Colon (tissue), 2 donors: ENCODE measurements at regions not wholly inside any gene's neighbourhood (a gene's known extent, or its start where the extent isn't known, plus 50 kb on each side); places are given as distances from the start of the nearest gene placed in this dataset.
"Not testable (repeated sequence)": the region's sequence is repeated elsewhere in the genome, so short reads cannot be mapped to it uniquely, and the experiment has no call there.

Experiments used
- FAIRE-seq: peaks from 2 replicates; lab custom pipeline; 2012; peaks lifted over from hg19 to GRCh38; lab: Jason Lieb, UNC
- donor health status: control.
- donor health status: control.

DNA sequence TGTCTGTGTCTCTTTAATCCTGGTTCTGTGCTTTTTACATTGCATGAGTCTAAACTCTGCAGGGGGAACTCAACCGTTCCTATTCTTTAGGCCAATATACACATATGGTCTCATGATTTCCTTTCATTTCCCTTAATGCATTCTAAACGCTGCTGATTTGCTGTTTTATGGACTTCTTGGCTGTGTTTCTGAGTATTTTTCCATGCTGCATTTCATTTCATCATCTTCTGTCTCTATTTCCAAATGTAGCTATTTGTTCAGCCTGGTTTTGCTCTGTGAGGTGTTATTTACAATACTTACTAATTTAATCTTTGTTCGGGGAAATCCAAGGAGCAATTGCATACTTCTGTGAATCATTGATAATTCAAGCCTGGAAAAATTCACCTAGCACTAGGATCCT is 897.2 kb downstream of the TSN start:
- FAIRE-seq = no peak

DNA sequence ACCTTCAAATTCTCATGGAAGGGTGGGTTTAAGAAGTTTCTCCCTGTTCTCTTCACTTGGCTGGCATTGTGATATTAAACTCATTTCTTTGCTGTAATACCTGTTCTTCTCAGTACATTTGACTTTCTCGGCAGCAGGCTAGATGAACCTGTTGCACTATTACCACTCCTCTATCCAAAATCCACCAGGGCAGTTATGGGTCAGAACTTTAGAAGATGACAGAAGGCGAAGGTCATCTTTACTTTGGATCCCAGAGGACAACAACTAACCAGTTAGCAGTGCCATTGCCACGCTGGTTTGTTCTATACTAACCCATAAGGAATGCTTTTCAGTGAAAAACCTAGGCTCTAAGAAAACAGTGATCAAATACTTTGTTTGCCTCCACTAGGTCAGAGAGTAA is 901.0 kb downstream of the TSN start:
- FAIRE-seq = no peak

GRCh38 chr2:122660786-122661634 is 905.6 kb downstream of the TSN start:
- no peak for FAIRE-seq

DNA sequence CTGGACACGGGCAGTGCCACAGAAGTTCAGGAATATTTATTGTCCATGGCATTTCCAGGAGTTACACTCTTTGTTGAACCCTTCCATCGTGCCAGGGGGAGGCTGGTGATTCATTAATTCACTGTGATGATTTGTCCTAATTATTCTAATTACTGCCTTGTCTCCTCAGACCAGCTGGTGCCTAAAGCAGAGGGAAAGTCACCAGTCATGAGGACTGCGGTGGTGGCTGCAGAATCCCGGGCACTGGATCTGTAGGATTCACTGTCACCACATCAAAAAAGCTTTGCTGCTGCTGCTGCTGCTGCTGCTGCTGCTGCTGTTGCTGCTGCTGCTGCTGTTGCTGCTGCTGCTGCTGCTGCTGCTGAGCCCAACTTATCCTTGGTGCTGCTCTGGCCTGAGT is 908.2 kb downstream of the TSN start:
- FAIRE-seq = no peak

- no peak for FAIRE-seq
Measured at GRCh38 chr2:122669627-122670026, 914.2 kb downstream of the TSN start.

DNA sequence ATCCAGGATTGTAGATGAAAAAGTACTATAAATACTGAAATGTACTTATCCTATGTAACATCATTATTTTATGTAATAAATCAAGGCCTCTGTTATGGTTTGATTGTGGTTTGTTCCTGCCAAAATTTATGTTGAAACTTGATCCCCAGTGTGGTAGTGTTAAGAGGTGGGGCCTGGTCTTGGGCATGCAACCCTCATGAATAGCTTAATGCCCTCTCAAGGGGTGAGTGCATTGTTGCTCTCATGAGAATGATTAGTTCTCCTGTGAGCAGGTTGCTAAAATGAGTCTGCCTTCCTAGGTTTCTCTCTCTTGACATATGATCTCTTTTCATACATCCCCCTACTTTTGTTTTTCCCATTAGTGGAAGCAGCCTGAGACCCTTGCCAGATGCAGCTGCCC is 915.4 kb downstream of the TSN start:
- FAIRE-seq = no peak

DNA sequence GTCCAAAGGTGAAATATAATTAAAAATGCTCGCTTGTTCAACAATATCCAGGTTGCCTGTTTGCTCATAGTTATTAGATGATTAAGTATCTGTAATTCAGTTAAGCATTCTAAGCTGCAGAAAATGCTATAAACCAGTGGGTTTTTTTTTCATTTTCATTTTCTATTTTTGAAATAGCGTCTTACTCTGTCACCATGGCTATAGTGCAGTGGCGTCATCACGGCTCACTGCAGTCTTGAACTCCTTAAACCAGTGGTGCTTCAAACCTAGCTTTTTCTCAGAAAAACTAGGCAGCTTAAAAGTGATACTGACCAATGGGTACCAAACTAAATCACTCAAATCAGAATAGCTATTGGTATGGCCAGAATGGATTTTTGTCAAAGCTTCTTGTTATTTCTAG is 925.2 kb downstream of the TSN start:
- FAIRE-seq = no peak

DNA sequence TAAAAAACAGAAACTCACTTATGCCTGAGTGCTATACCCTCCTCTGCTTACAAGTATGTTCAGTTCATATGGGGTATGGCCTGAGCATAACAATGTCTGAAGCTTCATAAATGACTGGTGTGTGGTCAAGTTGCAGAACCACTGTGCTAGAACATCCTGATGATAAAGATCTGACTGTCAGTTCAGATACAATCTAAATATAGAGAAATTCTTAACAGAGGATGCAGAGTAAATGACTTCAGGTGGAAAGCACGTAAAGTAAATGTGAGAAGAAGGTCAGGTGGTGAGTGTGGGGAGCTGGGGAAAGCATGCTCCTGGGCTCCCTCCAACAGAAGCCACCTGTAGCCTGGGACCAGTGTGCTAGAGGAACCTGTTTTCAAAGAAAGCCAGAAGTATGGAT is 926.2 kb downstream of the TSN start:
- no peak for FAIRE-seq

DNA sequence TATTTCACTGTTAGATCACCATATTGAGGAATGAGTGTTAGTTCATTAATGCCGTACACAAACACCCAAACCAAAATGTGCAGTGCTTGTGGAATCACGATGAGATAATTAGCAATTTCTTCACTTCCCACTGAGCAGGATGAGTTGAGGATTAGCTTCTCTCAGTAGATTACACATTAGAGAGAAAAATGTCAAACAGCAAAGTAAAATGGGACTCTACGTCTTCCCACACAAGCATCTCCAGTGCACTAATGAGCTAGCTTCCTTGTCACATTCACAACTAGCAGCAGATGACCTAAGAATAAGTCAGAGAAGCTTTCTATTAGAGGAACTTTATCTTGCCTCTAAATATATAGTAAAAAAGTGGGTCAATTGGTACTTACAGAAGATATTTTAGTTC is 926.9 kb downstream of the TSN start:
- no peak for FAIRE-seq

DNA sequence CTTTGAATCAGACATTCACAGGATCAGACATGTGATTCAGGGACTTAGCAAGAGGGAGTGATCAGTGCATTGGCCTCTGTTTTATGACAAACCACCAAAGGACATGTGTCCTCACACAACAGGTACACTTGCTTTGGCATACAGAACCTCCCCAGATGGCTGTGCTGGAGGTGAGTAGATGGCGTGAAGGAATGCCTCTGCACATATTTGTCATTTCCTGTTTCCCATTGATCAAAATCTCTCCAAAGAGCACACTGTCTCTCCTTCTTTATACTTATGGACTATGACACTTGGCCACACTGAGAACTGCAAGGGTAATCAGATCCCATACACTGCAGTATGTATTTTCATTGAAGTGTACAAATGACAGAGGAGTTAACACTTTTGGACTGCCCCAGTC is 927.6 kb downstream of the TSN start:
- no peak for FAIRE-seq

DNA sequence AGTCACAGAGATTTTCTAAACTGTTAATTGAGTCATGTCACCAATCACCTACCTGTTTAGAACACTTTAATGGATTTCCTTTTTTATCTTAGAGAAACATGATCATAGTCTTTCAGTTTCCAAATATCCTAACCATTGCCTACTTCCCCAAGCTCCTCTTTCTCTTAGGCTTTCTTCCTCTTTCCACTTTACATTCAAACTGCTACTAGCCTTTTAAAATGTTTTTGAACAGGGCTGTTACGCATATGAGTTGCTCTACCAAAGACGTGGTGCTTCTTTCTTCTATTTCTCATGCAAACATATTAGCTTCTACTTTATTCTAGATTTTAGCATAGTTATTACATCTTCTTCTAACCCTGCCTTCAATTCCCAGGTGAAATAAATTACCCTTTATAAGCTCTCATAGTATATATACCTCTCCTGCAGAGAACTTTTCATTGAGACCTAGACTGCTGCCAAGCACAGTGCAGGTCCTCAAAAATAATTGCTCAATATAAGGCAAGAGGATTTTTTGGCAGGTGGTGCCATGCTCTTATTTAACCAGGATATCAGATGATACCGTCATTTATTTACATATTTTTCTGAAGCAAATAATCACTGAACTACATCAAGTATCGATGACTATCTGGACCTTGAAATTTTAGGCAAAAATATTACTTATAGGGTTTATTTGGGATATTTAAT is 937.1 kb downstream of the TSN start:
- no peak for FAIRE-seq

DNA sequence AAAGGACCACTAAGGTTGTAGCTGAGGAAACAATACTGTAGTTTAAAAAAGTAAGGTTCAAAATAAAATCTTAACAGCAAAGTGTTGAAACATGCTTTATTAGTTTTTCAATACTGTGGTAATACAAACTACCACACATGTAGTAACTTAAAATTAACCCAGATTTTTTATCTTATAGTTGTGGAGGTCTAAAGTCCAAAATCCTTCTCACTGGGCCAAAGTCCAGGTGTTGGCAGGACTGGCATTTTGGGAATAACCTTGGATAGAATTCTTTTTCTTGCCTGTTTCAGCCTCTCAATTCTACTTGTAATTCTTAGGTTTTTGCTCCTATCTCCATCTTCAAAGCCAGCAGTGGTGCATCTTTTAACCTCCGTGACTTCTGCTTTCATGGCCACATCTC is 942.0 kb downstream of the TSN start:
- FAIRE-seq = no peak

DNA sequence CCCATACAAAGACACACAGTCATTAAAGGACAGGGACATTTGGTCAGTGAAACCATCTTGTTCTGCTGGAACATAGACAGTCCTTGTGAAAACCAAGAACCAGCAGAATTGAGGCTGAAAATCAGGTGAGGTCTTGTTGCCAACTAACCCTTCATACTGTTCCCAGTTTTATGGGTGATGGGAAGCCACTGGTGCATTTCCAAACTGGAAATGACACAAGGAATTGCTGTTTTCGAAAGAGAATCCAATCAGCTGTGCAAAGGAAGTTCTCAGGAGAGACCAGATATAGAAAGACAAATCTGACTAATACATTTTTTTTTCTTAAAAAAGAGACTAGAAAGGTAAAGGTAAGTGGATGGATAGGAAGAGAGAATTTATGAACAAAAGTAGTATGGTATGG is 948.2 kb downstream of the TSN start:
- FAIRE-seq = no peak

GRCh38 chr2:122704109-122704563 is 948.7 kb downstream of the TSN start:
- FAIRE-seq = no peak

DNA sequence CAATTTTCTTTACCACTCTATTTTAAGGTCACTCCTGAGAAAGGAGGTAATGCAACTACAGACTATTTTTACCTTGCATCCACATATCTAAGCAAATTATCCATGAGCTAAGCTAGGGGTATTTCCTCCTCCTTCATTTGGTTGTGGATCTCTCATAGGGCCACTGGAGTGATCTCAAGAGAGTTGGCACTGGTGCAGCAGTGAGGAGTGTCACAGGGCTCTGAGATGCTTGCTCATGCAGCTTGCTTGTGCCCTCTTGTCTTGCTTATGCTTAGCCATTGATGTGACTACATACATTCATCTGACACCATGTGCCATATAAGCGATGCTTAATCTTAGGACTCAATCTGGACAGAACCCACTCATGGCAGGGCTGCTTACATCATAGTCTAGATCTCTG is 950.3 kb downstream of the TSN start:
- no peak for FAIRE-seq

- FAIRE-seq = no peak
Measured at GRCh38 chr2:122706757-122707223, 951.3 kb downstream of the TSN start.

- FAIRE-seq = no peak
Measured at GRCh38 chr2:122707224-122707824, 951.9 kb downstream of the TSN start.

- no peak for FAIRE-seq
Measured at GRCh38 chr2:122710049-122710448, 954.6 kb downstream of the TSN start.

- no peak for FAIRE-seq
Measured at GRCh38 chr2:122713800-122714199, 958.3 kb downstream of the TSN start.

DNA sequence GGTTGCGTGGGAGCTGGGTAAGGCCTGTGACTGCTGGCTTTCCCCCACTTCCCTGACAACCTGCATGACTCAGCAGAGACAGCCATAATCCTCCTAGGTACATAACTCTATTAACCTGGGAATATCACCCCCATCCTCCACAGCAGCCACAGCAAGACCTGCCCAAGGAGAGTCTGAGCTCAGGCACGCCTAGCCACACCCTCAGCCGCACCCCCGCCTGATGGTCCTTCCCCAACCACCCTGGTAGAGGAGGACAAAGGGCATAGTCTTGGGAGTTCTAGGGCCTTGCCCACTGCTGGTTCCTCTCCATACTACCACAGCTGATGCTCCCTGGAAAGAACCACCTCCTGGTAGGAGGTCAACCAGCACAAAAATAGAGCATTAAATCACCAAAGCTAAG is 965.4 kb downstream of the TSN start:
- not testable (repeated sequence) for FAIRE-seq

DNA sequence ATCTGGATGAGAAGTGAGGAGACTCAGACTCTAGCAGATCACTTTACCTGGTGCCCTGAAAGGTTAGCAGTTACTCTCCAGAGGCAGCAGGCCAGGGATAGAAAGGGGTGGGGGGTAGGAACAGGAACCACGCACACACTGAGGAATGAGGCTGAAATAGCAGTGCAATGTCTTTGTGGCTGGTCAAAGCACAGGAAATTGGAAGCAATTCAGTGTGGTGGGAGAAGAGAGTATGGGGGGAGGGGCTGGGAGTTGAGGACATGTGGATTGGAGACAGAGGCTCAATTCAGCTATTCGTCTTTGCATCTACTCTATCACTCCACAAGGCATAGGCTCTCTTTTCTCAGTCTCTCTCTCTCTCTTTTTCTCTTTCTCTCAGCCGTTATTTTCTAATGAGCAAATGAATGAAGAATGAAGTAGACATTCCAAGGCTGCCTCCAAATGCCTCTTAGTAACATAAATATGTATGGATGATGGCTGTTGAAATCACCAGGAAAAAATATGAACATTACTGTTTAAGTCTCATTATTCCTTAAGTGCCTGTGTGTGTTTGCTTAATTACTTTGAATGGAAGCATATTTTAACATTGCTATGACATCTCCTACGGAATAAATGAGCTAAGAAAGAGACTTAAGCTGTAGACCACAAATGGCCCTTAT is 979.4 kb downstream of the TSN start:
- FAIRE-seq = no peak

DNA sequence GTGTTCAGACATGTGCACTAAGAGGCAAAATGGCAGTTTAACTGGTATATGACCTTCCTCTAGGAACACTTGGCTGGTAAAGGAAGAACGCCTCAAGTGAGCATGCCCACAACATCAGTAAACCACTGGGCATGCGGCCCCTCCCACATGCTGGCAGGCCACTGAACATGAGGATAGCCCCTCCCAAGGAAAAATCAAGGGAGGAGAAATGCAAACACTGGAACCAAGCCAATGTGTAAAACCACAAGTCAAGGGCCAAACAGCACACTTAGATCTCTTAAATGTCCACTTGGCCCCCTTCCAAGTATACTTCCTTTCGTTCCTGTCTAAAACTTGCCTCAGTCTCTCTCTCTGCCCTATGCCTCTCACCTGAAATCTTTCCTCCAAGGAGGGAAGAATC is 980.8 kb downstream of the TSN start:
- FAIRE-seq = no peak
